HG02840 (cell line): ENCODE measurements at regions not wholly inside any gene's neighbourhood (a gene's known extent, or its start where the extent isn't known, plus 50 kb on each side); places are given as distances from the start of the nearest gene placed in this dataset.

Experiments used
- ATAC-seq: cut with Tn5 transposase; IDR thresholded peaks from one replicate; pipeline ENCODE4 v1.9.1; 2021; ENCODE audit warnings: mild to moderate bottlenecking, moderate library complexity, moderate number of reproducible peaks; ENCODE audit not compliant: unreplicated experiment, low FRiP score

DNA sequence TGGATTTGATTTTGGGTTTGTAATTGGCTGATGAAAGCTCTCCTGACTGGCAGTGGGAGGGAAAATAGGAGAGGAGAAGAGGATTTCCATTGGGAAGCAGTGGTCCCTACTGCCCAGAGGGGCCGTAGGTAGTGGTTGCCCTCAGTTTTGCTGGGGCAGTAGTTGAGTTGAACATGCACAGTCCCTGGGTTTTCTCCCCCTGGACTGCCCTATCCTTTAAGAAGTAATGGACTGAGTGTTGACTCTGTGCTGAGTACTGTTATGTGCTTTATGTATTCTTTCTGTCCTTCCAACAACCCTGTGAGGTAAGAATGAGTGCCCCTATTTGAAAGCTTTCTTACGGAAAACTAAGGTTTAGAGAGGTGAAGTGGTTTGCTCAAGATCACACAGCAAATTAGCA, 111.2 kb upstream of the RPS23 start:
- ATAC-seq, result no peak

DNA sequence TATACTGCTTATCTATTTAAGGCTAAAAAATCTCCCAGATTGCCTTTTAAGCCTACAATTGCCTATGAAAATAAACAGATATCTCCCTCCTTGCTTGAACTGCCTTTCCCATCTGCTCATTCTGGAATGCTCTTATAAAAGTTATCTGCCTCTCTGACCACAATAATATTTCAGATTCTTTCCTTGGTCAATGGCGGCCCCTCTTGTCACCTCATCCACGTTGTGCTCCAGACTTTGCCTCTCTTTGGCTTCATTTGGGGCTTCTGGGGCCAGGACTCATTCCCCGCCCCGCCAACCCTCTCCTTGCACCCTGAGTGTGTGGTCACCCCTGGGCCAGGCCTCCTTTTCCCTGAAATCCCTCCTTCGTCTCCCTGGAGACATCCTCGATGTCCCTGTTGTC, 110.0 kb upstream of the RPS23 start:
- no peak for ATAC-seq

DNA sequence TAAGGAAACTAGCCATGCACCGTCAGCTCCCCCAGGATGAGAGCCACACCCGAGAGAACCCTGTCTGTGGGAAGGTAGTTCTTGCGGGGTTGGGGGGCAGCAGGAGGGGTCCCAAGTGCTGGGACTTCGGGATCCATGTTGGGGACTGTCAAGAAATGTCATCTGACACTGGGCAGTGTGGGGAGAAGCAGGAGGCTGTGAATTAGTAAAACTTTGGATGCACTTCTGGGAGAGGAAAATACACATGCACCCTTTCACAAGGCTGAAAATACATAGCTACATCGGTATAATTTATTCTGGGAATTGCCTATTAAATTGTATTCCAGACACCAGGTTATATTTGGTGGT, 109.6 kb upstream of the RPS23 start:
- no peak for ATAC-seq

DNA sequence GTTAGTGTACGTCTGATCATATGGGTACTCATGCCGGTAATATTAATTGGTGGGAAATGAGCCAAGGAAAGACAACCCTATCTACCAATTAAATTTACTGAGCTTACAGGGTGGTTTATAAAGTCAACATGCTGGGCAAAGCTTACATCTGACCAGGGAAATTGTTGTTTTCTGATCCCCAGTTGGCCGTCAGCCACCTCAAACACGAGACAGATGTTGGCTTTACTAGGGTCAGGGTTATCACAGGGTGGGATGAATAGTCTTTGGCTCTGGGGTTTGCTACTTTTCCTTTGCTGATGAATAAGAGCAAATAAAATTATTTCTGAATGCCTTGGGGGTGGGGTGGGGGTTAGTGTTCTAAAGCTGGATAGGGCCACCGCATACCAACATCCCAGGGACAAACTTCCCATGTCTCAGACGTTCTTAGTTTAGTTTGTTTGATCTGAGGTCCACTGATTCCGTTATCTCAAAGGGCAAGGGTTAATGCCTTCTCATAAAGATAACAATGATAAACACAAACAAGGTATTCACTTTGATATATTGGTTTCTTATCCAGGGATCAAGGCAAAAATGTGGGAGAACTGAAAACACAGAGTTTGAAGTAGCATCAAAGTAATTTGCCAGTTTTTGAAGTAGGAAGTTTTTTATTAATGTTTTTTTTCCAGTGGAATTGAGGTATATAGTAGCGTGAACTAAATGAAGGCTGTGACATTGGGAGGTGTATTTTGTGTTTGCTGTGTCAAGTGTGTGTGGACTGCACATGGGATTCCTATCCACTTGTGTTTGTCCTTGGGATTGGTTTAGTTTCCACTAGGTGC, 109.1 kb upstream of the RPS23 start:
- no peak for ATAC-seq

DNA sequence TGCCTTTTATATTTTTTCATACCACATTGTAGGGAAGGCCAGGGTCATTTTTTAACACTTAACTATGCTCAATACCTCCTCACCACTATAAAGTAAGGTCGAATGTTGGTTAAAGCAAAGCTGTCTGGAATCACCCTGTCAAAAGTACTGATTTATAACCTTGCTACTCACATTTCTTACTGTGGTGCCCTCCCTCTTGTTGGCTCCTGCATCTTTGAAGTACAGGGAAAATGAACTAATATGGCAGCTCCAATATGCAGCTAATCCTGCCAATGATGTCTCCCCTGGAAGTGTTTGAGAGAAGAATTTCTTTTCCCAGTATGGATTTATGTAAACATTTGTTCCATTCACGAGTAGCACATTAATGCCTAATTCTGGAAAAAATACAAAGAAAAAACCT, 108.4 kb upstream of the RPS23 start:
- ATAC-seq, result no peak

DNA sequence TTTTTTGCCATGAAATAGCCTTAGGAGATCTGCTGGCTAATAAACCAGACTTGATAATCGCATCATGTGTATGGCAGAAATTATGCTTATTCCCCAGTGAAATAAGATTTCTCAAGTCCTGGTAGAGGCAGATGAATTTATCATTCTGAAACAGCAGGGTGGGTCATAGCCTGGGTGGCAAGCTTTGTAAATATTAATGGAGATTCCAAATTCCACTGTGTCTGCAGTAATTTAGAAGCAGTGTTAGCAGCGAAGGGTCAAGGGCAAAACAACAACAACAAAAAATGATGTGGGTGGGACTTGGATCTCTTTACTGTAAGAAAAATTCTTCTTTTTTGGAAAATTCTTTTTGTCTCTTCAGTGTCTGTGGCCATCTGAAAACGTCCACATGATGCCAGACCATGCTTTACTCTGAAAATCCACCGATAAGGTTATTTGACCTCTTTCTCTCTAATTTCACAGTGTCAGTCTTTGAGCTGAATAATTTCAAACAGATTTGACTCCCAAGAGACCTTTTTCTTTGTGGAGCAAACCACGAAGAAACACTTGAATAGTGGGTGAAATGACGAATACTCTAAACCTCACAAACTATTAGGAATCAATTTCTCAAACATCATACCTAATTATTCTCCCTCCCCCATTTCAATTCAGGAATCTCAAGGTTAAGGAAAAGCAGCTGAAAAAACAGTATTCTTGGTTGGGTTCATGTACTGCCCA, 106.0 kb upstream of the RPS23 start:
- no peak for ATAC-seq

DNA sequence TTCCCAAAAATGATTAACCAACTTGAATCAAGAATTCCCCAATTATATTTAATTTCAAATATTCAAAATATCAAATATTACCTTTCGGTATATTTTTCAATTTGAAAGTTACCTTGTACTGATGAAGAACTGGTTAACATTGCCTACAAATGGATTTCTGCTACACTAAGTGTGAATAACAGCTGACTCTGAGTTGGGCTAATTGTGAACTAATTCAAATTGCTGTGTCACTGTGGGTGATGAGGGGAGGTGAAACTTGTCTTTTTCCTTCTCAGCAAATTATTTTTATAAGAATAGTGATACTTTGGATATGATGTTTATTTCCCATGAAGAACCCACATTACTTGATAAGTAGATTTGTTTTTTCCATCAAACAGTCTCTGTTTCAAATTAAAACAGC, 103.4 kb upstream of the RPS23 start:
- ATAC-seq, result no peak

DNA sequence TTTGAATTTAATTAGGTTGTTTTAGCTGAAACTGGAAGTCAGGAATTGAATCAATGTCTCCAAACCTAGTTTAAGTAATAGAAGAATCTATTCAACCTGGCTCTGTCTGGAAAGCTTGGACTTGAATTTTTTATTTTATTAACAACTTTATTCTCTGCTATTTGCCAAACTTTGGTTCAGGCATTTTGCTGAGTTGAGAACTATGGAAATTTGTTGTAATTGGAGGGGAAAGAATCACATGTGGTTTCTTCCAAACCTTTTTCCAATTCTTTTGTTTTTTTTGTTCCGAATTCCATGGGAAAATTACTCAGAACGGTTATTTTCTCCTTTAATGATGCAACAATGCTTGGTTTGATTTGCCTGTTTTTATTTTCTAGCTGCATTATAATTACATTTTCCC, 98.2 kb upstream of the RPS23 start:
- no peak for ATAC-seq

DNA sequence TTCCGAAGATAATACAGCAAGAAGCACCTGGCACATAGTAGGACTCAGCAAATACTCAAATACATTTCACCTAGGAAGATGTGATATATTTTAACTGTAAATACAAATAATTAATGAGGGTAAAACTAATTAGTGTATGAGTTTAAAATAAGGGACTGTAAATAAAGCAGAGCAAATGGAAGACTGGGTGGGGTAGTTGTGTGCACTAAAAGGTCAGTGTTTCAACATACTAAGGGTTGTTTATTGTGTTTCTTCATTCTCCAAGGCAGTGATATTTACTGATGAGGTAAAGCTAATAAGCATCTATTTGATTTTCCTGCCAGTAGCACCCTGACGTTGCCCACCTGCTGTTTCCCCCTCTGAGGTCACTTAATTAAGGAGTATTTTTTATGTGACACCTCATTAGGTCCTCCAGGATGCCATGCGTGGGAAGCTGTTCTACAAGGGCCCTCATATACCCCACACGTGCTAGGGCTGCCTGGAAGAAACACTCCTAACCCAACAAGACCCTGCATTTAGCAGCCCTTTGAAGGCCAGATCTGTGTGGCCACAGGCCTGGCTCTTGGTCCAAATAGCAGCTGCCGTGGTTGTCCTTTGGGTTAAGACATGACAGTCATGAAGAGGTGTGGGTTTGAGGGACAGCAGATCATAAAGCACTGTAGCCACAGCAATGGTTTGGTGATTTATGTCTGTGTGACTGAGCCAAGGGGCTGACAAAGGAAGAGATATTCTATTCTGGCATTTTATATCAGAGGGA, 97.5 kb upstream of the RPS23 start:
- ATAC-seq, result no peak

DNA sequence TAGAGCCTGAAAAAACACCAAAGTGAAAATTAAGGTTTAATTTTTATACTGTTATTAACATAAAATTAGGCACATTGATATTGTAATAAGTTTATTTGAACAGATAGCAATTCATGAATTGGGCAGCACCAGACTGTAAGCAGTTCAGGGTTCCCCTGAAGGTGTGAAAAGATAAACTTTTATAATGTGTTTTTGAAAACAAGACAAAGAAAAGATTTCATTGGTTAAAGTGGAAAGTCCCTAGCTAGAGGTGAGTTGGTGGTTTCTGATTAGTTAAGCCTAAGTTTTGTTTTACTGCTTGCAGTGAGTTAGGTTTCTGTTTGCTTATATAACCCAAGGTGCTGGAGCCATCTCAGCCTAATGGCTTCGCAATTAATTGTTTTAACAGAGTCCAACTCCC, 96.5 kb upstream of the RPS23 start:
- ATAC-seq, result no peak

DNA sequence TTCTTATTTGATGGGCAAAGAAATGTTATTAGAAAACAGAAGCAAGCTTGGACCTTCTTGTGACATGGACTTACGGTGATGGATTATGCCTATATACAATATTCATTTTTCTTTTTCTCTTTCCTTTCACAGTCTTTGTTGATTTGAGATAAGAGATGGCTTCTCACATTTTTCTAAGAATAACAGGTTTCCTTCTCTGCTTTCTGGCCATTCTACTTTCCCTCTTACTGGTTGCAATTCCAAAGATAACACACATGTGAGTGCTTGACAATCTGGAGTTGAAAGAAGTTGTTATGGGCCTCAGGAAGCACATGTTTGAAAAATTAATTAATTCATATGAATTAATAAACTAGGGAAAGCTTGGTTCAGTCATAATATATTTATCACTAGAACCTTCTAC, 89.8 kb upstream of the RPS23 start:
- no peak for ATAC-seq

DNA sequence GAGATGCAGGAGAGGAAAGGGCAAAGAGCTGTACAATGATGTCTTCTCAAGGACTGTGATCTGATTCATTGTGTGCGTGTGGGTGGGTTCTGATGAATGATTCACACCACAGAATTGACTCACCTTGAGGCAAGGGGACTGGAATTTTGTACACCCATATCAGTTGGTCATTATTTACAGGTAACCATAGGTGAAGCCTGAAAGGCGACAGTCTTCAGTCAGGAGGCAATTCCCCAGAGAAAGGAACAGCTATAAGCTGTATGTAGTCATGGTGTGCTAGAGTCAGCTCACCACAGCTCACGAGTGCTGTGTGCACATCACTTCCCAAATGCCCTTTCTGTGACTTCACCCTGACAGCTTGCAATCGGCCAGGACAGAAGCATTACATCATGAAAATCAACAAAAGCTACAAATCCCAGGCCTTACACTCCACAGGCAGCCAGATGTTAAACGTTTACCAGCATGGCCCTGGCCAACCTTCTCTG, 87.6 kb upstream of the RPS23 start:
- ATAC-seq, result no peak

DNA sequence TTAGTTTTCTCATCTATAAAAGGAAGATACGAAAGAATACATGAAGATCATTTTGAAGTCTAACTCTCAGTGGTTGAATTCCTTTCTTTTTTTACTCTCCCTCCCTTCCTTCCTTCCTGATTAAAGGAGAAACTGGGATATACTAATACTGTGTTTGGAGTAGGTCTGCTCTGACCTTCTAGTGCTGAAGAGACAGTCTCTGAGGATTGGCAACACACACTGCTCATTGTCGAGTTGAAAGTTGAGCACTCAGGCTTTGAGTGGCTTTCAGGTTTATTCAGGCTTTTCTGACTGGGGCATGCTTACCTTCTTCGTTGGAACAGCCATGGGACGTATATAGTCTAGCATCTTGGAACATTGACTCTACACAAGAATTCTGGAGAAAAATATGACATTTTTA, 86.9 kb upstream of the RPS23 start:
- no peak for ATAC-seq

DNA sequence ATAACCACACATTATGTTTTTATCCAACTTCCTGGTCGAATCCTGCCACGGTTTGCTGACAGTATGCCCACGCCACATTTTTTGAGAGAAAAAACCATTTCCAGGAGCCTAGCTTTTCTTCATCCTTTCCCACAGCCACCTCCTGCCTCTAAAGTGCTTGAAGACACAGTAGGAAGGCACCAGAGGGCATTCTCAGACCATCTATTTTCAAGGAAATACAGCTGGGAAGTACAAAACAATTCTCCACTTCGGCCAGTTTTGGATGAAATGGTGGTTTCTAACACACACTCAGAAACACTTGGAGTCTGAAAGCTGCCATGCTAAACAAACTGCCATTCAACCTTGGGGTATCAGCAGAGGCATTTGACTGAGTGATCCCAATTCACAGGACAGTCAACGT, 86.3 kb upstream of the RPS23 start:
- no peak for ATAC-seq

DNA sequence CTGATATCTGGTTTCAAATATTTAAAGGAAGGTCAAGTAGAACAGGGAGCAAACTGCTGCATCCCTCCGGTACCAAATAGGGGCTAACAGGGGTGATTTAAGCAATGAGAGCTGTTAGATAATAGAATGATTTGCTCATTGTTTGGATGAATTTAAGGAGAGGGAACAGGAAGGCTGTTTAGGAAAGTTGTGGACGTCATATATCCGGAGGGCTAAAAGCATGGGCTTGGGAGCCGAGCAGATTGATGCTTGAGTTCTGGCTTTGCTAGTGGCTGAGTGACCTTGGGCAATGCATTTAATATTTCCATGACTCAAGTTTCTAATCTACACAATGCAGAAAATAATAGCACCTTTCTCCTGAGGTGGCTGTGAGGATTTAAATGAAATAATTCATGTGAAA, 85.4 kb upstream of the RPS23 start:
- ATAC-seq, result no peak

DNA sequence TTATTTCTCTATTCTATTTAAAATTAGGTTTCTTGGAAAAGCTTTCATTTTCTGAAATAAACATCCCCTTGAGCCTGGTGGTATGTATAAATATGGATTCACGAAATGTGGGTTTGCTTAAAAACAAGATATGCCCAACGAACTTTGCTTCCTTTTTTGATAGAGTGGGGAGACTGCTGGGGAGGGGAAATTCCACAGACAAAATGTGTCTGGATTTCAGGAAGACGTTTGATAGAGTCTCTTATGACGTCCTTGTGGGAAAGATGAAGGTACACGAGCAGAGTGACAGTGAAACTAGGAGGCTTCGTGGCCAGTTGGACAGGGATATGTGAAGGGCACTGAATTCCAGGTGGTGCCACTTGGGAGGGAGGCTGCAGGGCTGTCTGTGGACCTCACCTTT, 84.5 kb upstream of the RPS23 start:
- no peak for ATAC-seq

DNA sequence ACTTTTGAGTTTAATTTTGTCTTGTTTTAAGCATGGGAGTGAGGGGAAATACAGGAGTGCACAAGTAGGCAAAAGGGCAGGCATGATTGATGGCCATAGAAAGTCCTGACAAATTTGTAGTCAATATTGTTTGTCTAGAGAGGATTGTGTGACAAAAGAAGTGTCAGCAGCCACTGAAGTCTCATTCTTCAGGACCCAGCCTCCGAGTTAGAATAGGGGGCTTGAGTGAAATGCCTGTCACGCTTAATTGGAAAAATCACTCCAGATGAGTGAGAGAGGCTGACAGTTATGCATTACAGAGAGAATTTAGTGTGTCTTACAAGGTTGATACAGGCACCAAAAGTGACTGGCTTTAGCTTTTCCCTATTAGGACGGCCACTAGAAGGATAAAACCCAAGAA, 81.9 kb upstream of the RPS23 start:
- ATAC-seq, result no peak

DNA sequence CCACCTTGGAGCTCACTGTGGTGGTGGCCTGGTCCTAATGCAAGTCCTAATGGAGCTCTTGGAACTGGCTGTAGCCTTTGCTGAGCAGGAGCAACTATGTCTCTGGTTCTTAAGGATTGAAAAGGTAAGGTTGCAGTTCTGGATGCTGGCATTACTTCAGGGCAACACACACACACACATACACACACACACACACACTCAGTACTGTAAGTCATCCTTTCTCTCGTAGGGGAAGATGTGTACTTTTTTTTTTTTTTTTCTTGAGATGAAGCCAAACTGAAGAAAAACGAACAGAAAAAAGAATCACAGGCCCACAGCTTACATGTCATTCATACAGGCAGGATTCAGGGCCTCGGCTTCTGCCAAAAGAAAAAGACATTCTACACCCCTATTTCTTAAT, 81.1 kb upstream of the RPS23 start:
- no peak for ATAC-seq

DNA sequence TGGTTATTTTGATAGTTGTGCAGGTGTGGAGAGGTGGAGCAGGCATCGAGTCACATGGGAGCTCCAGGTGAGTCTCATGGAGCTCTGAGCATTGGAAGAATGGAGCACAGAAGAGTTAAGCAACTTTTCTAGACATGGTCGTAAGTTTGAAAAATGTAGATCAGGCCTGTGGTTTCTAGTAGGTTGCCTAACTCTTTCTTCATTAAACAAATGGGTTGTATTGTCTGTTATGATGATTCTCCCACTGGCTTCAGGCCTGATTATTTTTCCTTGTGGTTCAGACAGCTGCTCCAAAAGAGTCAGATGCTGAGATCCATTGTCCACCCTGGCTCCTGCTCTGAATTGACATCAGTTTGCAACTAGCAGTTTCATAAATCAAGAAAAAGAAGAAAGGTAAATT, 80.3 kb upstream of the RPS23 start:
- no peak for ATAC-seq

DNA sequence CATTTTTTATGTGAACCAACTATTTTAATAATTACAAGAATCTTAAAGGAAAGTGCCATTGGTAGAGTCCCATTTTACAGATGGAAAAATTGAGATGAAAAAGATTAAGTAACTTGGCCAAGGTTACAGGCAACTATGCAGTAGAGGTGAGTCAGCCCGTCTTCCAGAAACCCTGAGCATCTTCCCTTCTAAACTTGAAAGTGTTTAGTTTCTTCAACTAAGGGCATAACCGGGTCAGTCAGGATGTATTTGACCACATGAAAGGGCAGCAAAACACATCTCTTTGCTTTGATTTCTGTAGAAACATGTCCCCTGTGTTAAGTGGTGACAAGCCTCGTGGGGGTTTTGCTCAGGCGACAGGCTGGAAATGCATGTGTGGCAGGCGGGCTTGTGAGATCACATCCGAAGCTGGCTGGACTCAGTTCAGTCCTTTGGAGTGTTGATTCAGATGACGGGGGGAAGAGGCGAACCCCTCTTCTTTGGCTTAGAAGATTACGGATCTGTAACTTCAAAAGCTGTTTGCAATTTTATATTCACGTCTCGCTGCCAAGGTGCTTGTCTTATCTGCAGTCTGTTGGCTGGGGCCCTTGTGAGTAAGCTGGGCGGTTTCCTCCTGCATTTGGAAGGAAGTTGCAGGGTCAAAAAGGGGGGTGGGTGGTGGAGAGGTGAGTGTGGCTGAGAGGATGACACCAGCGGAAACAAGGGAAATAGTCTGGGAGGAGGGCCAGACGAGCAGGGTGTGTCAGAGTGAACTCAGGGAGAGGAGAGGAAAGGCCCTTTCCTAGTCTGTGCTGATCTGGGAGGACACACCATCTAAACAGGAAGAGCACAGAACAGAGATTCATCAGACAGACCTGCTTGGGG, 78.9 kb upstream of the RPS23 start:
- peak; percentile 54 for ATAC-seq

DNA sequence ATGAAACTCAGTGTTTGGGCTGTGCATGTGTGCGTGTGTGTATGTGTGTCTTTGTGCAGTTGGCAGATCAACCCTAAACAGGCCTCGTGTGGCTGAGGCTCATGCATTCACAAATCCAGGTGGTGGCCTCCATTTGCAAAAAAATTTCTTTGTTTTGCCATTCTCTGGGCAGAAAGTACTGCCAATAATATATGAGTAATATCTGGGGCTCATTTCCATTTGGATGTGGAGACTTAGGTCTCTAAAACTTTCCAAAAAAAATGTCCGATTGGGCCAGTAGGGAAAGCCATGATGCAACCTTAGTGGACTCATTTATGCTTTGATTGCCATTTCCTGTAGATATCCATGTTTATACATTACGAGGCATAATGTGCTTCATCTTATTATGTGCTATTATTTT, 77.9 kb upstream of the RPS23 start:
- ATAC-seq, result no peak
